Neural progenitor cell (in vitro differentiated cells): ENCODE measurements at regions not wholly inside any gene's neighbourhood (a gene's known extent, or its start where the extent isn't known, plus 50 kb on each side); places are given as distances from the start of the nearest gene placed in this dataset.

Source experiments
- EZH2phosphoT487 ChIP-seq: fragments of 200-600 bp; sonication (generic); IDR thresholded peaks from 2 replicates; pipeline ENCODE4 v1.6.1; 2017; ENCODE audit warnings: antibody characterized with exemption
- TF ChIP-seq, protein P1 (sequence below): fragments of 200-600 bp; sonication (generic); IDR thresholded peaks from 2 replicates; pipeline ENCODE4 v1.5.1; 2017; ENCODE audit warnings: antibody characterized with exemption, mild to moderate bottlenecking

DNA sequence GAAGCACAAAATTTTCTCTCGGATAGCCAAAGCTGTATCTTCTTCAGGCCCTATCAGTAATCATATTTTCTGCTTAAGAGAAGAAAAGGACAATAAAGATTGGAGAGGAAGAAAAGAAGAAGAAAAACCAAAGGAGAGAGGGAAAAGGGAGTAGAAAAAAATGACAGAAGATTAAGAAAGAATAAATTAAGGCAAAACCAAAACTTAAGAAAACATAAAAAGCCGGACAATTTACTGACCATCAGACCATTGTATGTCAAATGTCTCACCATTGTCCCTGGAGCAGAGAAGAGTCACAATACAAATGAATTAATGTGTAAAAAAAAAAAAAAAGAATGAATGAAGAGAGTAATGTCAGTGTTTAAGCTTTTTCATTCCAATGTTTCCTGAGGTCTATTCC is 1274.8 kb downstream of the FSCB start:
- TF ChIP-seq, protein P1, sequence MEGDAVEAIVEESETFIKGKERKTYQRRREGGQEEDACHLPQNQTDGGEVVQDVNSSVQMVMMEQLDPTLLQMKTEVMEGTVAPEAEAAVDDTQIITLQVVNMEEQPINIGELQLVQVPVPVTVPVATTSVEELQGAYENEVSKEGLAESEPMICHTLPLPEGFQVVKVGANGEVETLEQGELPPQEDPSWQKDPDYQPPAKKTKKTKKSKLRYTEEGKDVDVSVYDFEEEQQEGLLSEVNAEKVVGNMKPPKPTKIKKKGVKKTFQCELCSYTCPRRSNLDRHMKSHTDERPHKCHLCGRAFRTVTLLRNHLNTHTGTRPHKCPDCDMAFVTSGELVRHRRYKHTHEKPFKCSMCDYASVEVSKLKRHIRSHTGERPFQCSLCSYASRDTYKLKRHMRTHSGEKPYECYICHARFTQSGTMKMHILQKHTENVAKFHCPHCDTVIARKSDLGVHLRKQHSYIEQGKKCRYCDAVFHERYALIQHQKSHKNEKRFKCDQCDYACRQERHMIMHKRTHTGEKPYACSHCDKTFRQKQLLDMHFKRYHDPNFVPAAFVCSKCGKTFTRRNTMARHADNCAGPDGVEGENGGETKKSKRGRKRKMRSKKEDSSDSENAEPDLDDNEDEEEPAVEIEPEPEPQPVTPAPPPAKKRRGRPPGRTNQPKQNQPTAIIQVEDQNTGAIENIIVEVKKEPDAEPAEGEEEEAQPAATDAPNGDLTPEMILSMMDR: no peak
- no peak for TF ChIP-seq EZH2phosphoT487
